OCI-LY1 (cell line): ENCODE measurements at regions not wholly inside any gene's neighbourhood (a gene's known extent, or its start where the extent isn't known, plus 50 kb on each side); places are given as distances from the start of the nearest gene placed in this dataset.

ENCODE experiments used
- H2AFZ ChIP-seq: fragments of 200-600 bp; sonication (generic), shearing (Covaris generic); 2 replicates; pipeline ENCODE4 v1.6.0; 2014; ENCODE audit warnings: antibody characterized with exemption, mild to moderate bottlenecking, low read length
- H3F3A ChIP-seq: fragments of 200-600 bp; sonication (generic), shearing (Covaris generic); 2 replicates; pipeline ENCODE4 v1.6.0; 2014; ENCODE audit warnings: mild to moderate bottlenecking, antibody characterized with exemption, low read length, moderate library complexity; ENCODE audit not compliant: insufficient read depth
- H3K27ac ChIP-seq: fragments of 200-600 bp; sonication (generic); 2 replicates; pipeline ENCODE4 v1.5.1; 2014; ENCODE audit warnings: low read length, mixed run types, mild to moderate bottlenecking, low read depth; ENCODE audit not compliant: poor library complexity, severe bottlenecking
- H3K27me3 ChIP-seq: fragments of 200-600 bp; sonication (generic); 2 replicates; pipeline ENCODE4 v1.6.0; 2014; ENCODE audit warnings: antibody characterized with exemption, mild to moderate bottlenecking, low read length, moderate library complexity; ENCODE audit not compliant: insufficient read depth
- H3K36me3 ChIP-seq: fragments of 200-600 bp; sonication (generic); 2 replicates; pipeline ENCODE4 v1.6.1; 2014; ENCODE audit warnings: mild to moderate bottlenecking, antibody characterized with exemption, low read length, moderate library complexity, mixed read lengths; ENCODE audit not compliant: insufficient read depth
- H3K4me1 ChIP-seq: fragments of 200-600 bp; sonication (generic); 2 replicates; pipeline ENCODE4 v1.5.1; 2014; ENCODE audit warnings: mild to moderate bottlenecking, low read length, moderate library complexity; ENCODE audit not compliant: insufficient read depth, severe bottlenecking
- H3K4me2 ChIP-seq: fragments of 200-600 bp; sonication (generic), shearing (Covaris generic); 2 replicates; pipeline ENCODE4 v1.6.1; 2014; ENCODE audit warnings: low read length
- H3K4me3 ChIP-seq: fragments of 200-600 bp; sonication (generic); 2 replicates; pipeline ENCODE4 v1.5.1; 2014; ENCODE audit warnings: low read length, low read depth, mild to moderate bottlenecking, mixed read lengths; ENCODE audit not compliant: poor library complexity, severe bottlenecking
- H3K79me2 ChIP-seq: fragments of 200-600 bp; shearing (Covaris generic); 2 replicates; pipeline ENCODE4 v1.6.1; 2016; ENCODE audit warnings: mixed run types, low read length, mixed read lengths; ENCODE audit not compliant: insufficient read depth
- H3K9ac ChIP-seq: fragments of 200-600 bp; sonication (generic), shearing (Covaris generic); 2 replicates; pipeline ENCODE4 v1.6.1; 2014; ENCODE audit warnings: mild to moderate bottlenecking, low read length, mixed read lengths
- H3K9me2 ChIP-seq: fragments of 200-600 bp; sonication (generic), shearing (Covaris generic); 2 replicates; pipeline ENCODE4 v1.6.1; 2014; ENCODE audit warnings: low read depth, mild to moderate bottlenecking, low read length, mixed read lengths
- H3K9me3 ChIP-seq: fragments of 200-600 bp; shearing (Covaris generic); 2 replicates; pipeline ENCODE4 v1.6.1; 2014; ENCODE audit warnings: low read length, mixed read lengths
- H4K20me1 ChIP-seq: fragments of 200-600 bp; sonication (generic), shearing (Covaris generic); 2 replicates; pipeline ENCODE4 v1.6.0; 2016; ENCODE audit warnings: mild to moderate bottlenecking, low read length; ENCODE audit not compliant: insufficient read depth
- CTCF ChIP-seq: fragments of 200-600 bp; sonication (generic), shearing (Covaris generic); IDR thresholded peaks from 2 replicates; pipeline ENCODE4 v1.5.1; 2017; ENCODE audit warnings: mild to moderate bottlenecking, antibody characterized with exemption, low read length, moderate library complexity, mixed read lengths
- EZH2 ChIP-seq: fragments of 200-600 bp; sonication (generic), shearing (Covaris generic); IDR thresholded peaks from 2 replicates; pipeline ENCODE4 v1.8.0; 2017; ENCODE audit warnings: borderline replicate concordance, mixed run types, mild to moderate bottlenecking, antibody characterized with exemption, low read length, moderate library complexity, mixed read lengths

- Histone ChIP-seq H4K20me1 (no peaks in the 10 kb centered on the region), H3K27ac (no peak overlapping the region), H3K36me3 (no peaks in the 10 kb centered on the region), H3K4me3 (no peak overlapping the region), H2AFZ (no peak overlapping the region), H3K9me3 (no peaks in the 10 kb centered on the region), H3K4me2 (no peak overlapping the region), H3K4me1 (no peaks in the 10 kb centered on the region), H3F3A (no peaks in the 10 kb centered on the region), H3K9me2 (no peaks in the 10 kb centered on the region), H3K79me2 (no peaks in the 10 kb centered on the region), H3K27me3 (no peaks in the 10 kb centered on the region), H3K9ac (no peak overlapping the region)
- TF ChIP-seq CTCF, result no peak
- no peak for TF ChIP-seq EZH2
These were observed 133.4 kb upstream of the GPC1 start for GRCh38 chr2:240302041-240302440.

GRCh38 chr2:240302933-240303595, 132.4 kb upstream of the GPC1 start:
- Histone ChIP-seq H3K9me2 (no peaks in the 10 kb centered on the region), H3K9me3 (no peaks in the 10 kb centered on the region), H3K27me3 (no peaks in the 10 kb centered on the region), H3K79me2 (no peaks in the 10 kb centered on the region), H3K4me3 (no peak overlapping the region), H3K4me1 (no peaks in the 10 kb centered on the region), H4K20me1 (no peaks in the 10 kb centered on the region), H3K27ac (no peak overlapping the region), H2AFZ (no peak overlapping the region), H3K9ac (no peak overlapping the region), H3K4me2 (no peak overlapping the region), H3K36me3 (no peaks in the 10 kb centered on the region), H3F3A (no peaks in the 10 kb centered on the region)
- no peak for TF ChIP-seq EZH2
- no peak for TF ChIP-seq CTCF

GRCh38 chr2:240303896-240304745, 131.3 kb upstream of the GPC1 start:
- no peak overlapping the region for H3K4me3 ChIP-seq

More at GRCh38 chr2:240303896-240304745, 131.3 kb upstream of the GPC1 start:
- Histone ChIP-seq H3K4me2 (no peak overlapping the region), H3K79me2 (no peaks in the 10 kb centered on the region), H3K9ac (no peak overlapping the region), H3K27ac (no peak overlapping the region), H2AFZ (no peak overlapping the region), H3K27me3 (no peaks in the 10 kb centered on the region), H3F3A (no peaks in the 10 kb centered on the region), H3K9me2 (no peaks in the 10 kb centered on the region), H3K36me3 (no peaks in the 10 kb centered on the region), H4K20me1 (no peaks in the 10 kb centered on the region), H3K4me1 (no peaks in the 10 kb centered on the region), H3K9me3 (no peaks in the 10 kb centered on the region)
- TF ChIP-seq EZH2 (no peak), CTCF (no peak)
